ENCODE measurements at regions not wholly inside any gene's neighbourhood (a gene's known extent, or its start where the extent isn't known, plus 50 kb on each side); places are given as distances from the start of the nearest gene placed in this dataset.

GRCh38 chr15:60222404-60222803, 175.4 kb downstream of the ANXA2 start:
- TF ChIP-seq CTCF (IDR thresholded peaks at IDR 0.05) (no peak), POLR2A (IDR thresholded peaks at IDR 0.05; ENCODE audit: low read depth) (no peak)
